ENCODE measurements at regions not wholly inside any gene's neighbourhood (a gene's known extent, or its start where the extent isn't known, plus 50 kb on each side); places are given as distances from the start of the nearest gene placed in this dataset.

GRCh38 chr1:190736971-190737590 lies 259.4 kb upstream of the BRINP3 start:
- intact Hi-C loops (cut with micrococcal nuclease) = no loop called here
- ATAC-seq (no peak), DNase-seq (ENCODE audit: extremely low read depth in 1 of 4, low spot score in 3 of 4) (no peak), FAIRE-seq (no peak)
- no peak overlapping the region for H3K27ac ChIP-seq (ENCODE audit: extremely low read depth, low read depth, low read length)
- in situ Hi-C loops (cut with MboI) = no loop called here
- H3K79me2 ChIP-seq (ENCODE audit: control insufficient read depth, insufficient read depth, low read length) = no peaks in the 10 kb centered on the region
- ChIA-PET POLR2A (no interaction called here), CTCF (ENCODE audit: low intra/inter-chr PET ratio) (no interaction called here)
- no peaks in the 10 kb centered on the region for H3K4me1 ChIP-seq (replicated peaks in 1 of 2; ENCODE audit: control insufficient read depth in 2 of 2, insufficient read depth in 2 of 2, low read length in 2 of 2)
- H2AFZ ChIP-seq (ENCODE audit: low read depth, low read length) = no peak overlapping the region
- H3K27me3 ChIP-seq (ENCODE audit: control insufficient read depth in 2 of 2, insufficient read depth in 2 of 2, low read length in 2 of 2) = no peaks in the 10 kb centered on the region
- H3K36me3 ChIP-seq (ENCODE audit: control insufficient read depth, insufficient read depth, low read length) = no peaks in the 10 kb centered on the region
- H3K9me1 ChIP-seq (ENCODE audit: control insufficient read depth, insufficient read depth, low read length) = no peaks in the 10 kb centered on the region
- H3K4me2 ChIP-seq (ENCODE audit: insufficient read depth, low read length) = no peak overlapping the region
- no peak overlapping the region for H3K9ac ChIP-seq (ENCODE audit: insufficient read depth in 1 of 2, low read depth in 2 of 2, low read length in 2 of 2)
- TF ChIP-seq RAD21 (CRISPR knock-in tag; conservative IDR thresholded peaks at IDR 0.05 in 1 of 2, IDR thresholded peaks at IDR 0.05 in 1 of 2) (no peak), MAFK (IDR thresholded peaks at IDR 0.05; ENCODE audit: low read length) (peak; percentile 36; the same call in 1 of the 2 replicates), MAFF (IDR thresholded peaks at IDR 0.05; ENCODE audit: low read length) (peak; percentile 56), C11orf30 (IDR thresholded peaks at IDR 0.05; ENCODE audit: low read depth) (peak; percentile 54), MAFG (tag; conservative IDR thresholded peaks at IDR 0.05) (peak; percentile 41; the same call in 1 of the 2 replicates), ZNF316 (IDR thresholded peaks at IDR 0.05) (peak; percentile 82)
- no peak overlapping the region for H3K4me3 ChIP-seq
- WGBS (ENCODE audit: insufficient coverage, low coverage, missing lambda C conversion rate) = 7% methylated on average over 7 of the region's 7 CpGs
- no peaks in the 10 kb centered on the region for H4K20me1 ChIP-seq (replicated peaks; ENCODE audit: control insufficient read depth, insufficient read depth, low read length)
- BruUV-seq (replicated peaks) = no TSS peak
- no peaks in the 10 kb centered on the region; the same call in 1 of the 2 replicates for H3K9me3 ChIP-seq (replicated peaks; ENCODE audit: control insufficient read depth, insufficient read depth, low read depth, low read length)

GRCh38 chr1:190738317-190738716 lies 260.7 kb upstream of the BRINP3 start:
- no peak for FAIRE-seq
- no peak overlapping the region for H3K4me2 ChIP-seq (ENCODE audit: insufficient read depth, low read length)
- ATAC-seq = no peak
- intact Hi-C loops (cut with micrococcal nuclease) = no loop called here
- no peaks in the 10 kb centered on the region for H3K9me1 ChIP-seq (ENCODE audit: control insufficient read depth, insufficient read depth, low read length)
- in situ Hi-C loops (cut with MboI) = no loop called here
- H3K9me3 ChIP-seq (replicated peaks; ENCODE audit: control insufficient read depth, insufficient read depth, low read depth, low read length) = no peaks in the 10 kb centered on the region; the same call in 1 of the 2 replicates
- CTCF ChIA-PET (ENCODE audit: low intra/inter-chr PET ratio) = no interaction called here
- TF ChIP-seq CTBP1 (IDR thresholded peaks at IDR 0.05; ENCODE audit: borderline replicate concordance) = no peak
- TF ChIP-seq NR1H2 (CRISPR knock-in tag; IDR thresholded peaks at IDR 0.05) = no peak
- no peak for TF ChIP-seq PML (IDR thresholded peaks at IDR 0.05; ENCODE audit: low read length)
- no peak for TF ChIP-seq DMBX1 (CRISPR knock-in tag; IDR thresholded peaks at IDR 0.05; ENCODE audit: borderline replicate concordance)
- TF ChIP-seq ILK (tag; IDR thresholded peaks at IDR 0.05; ENCODE audit: borderline replicate concordance, low read depth) = no peak
- no peak for TF ChIP-seq ZNF77 (CRISPR knock-in tag; IDR thresholded peaks at IDR 0.05)
- TF ChIP-seq ZBTB43 (CRISPR knock-in tag; IDR thresholded peaks at IDR 0.05) = no peak
- TF ChIP-seq MXD1 (CRISPR knock-in tag; IDR thresholded peaks at IDR 0.05; ENCODE audit: borderline replicate concordance, poor library complexity, severe bottlenecking) = no peak
- TF ChIP-seq ZEB2 (IDR thresholded peaks at IDR 0.05) = no peak
- TF ChIP-seq KLF13 (tag; IDR thresholded peaks at IDR 0.05; ENCODE audit: borderline replicate concordance, low read depth) = no peak
- no peak overlapping the region for H3K4me3 ChIP-seq
- POLR2A ChIA-PET = no interaction called here
- no peak for DNase-seq (ENCODE audit: extremely low read depth in 1 of 4, low spot score in 3 of 4)
- H3K27me3 ChIP-seq (ENCODE audit: control insufficient read depth in 2 of 2, insufficient read depth in 2 of 2, low read length in 2 of 2) = no peaks in the 10 kb centered on the region
- H3K36me3 ChIP-seq (ENCODE audit: control insufficient read depth, insufficient read depth, low read length) = no peaks in the 10 kb centered on the region
- no peaks in the 10 kb centered on the region for H3K4me1 ChIP-seq (replicated peaks in 1 of 2; ENCODE audit: control insufficient read depth in 2 of 2, insufficient read depth in 2 of 2, low read length in 2 of 2)
- H4K20me1 ChIP-seq (replicated peaks; ENCODE audit: control insufficient read depth, insufficient read depth, low read length) = no peaks in the 10 kb centered on the region
- 4% methylated on average over 3 of the region's 3 CpGs for WGBS (ENCODE audit: insufficient coverage, low coverage, missing lambda C conversion rate)
- no peaks in the 10 kb centered on the region for H3K79me2 ChIP-seq (ENCODE audit: control insufficient read depth, insufficient read depth, low read length)
- no TSS peak for BruUV-seq (replicated peaks)
- no peak overlapping the region for H3K9ac ChIP-seq (ENCODE audit: insufficient read depth in 1 of 2, low read depth in 2 of 2, low read length in 2 of 2)
- H3K27ac ChIP-seq (ENCODE audit: extremely low read depth, low read depth, low read length) = no peak overlapping the region
- no peak overlapping the region for H2AFZ ChIP-seq (ENCODE audit: low read depth, low read length)
